GM13976 (cell line): ENCODE measurements at regions not wholly inside any gene's neighbourhood (a gene's known extent, or its start where the extent isn't known, plus 50 kb on each side); places are given as distances from the start of the nearest gene placed in this dataset.

Experiments
- DNase-seq: peaks from one replicate; pipeline ENCODE4 v3.0.0; 2012; ENCODE audit warnings: low spot score
- CTCF ChIP-seq: IDR thresholded peaks from 2 replicates; pipeline ENCODE4 v1.5.1; 2012; ENCODE audit warnings: borderline replicate concordance, mild to moderate bottlenecking; ENCODE audit not compliant: insufficient read depth; ENCODE audit errors: extremely low read depth, missing control alignments, control extremely low read depth
- in situ Hi-C: fragments of 300-500 bp; cut with MboI; formaldehyde crosslinking; loops from one replicate; pipeline ENCODE4 v1.12.0; 2022; ENCODE audit warnings: low sequenced_read_pairs, mixed read lengths, inconsistent platforms; ENCODE audit not compliant: unreplicated experiment

- no peak for TF ChIP-seq CTCF
- in situ Hi-C loops: no loop called here
- DNase-seq: no peak
These were observed 363.9 kb downstream of the GASK1B start for GRCh38 chr4:157808796-157809383.

GRCh38 chr4:157806184-157806583 lies 366.6 kb downstream of the GASK1B start:
- DNase-seq: no peak
- TF ChIP-seq CTCF: no peak
- in situ Hi-C loops: no loop called here

GRCh38 chr4:157804986-157805385 lies 367.8 kb downstream of the GASK1B start:
- DNase-seq: no peak
- in situ Hi-C loops: no loop called here
- no peak for TF ChIP-seq CTCF

- no peak for DNase-seq
- in situ Hi-C loops: no loop called here
- no peak for TF ChIP-seq CTCF
These were observed 368.8 kb downstream of the GASK1B start for GRCh38 chr4:157803845-157804521.

GRCh38 chr4:157803421-157803820 lies 369.4 kb downstream of the GASK1B start:
- TF ChIP-seq CTCF: no peak
- DNase-seq: no peak
- in situ Hi-C loops: no loop called here

GRCh38 chr4:157795495-157795894 lies 377.3 kb downstream of the GASK1B start:
- in situ Hi-C loops: no loop called here
- no peak for DNase-seq
- no peak for TF ChIP-seq CTCF
